Uterus (tissue), 2 donors: ENCODE measurements at regions not wholly inside any gene's neighbourhood (a gene's known extent, or its start where the extent isn't known, plus 50 kb on each side); places are given as distances from the start of the nearest gene placed in this dataset.

Source experiments
- POLR2A ChIP-seq, 2 donors: fragments of 450-650 bp; IDR thresholded peaks; one replicate each; pipeline ENCODE4 v1.6.1; 2016; ENCODE audit warnings: antibody characterized with exemption in 2 of 2, mild to moderate bottlenecking in 1 of 2, moderate library complexity in 1 of 2
- TF ChIP-seq, protein P1 (sequence below), 4 experiments: fragments of 200-600 bp in 2 of 4; fragments of 450-650 bp in 2 of 4; sonication (generic) in 2 of 4; IDR thresholded peaks; one replicate each; pipeline ENCODE4 v1.5.1; 2016 to 2019; ENCODE audit warnings: antibody characterized with exemption in 4 of 4, mild to moderate bottlenecking in 2 of 4, moderate library complexity in 1 of 4

DNA sequence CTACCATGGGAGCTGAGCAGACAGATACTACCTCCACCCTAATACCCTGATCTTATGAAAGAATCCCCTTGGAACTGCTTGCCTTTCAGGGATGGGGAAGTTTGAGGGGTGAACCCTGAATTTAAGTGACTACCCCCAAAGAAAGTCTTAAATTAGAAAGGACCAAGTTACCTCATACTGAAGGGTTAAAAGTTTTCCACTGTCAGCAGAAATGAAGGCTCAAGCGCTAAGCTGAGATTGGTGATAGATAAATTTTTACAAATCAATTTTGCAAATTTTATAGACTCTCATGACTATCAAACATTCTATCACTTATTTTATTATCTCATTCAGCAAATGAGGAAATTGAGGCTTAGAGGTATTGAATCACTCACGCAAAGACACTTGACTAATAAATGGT lies 233.2 kb upstream of the THSD7B start:
- TF ChIP-seq, protein P1, sequence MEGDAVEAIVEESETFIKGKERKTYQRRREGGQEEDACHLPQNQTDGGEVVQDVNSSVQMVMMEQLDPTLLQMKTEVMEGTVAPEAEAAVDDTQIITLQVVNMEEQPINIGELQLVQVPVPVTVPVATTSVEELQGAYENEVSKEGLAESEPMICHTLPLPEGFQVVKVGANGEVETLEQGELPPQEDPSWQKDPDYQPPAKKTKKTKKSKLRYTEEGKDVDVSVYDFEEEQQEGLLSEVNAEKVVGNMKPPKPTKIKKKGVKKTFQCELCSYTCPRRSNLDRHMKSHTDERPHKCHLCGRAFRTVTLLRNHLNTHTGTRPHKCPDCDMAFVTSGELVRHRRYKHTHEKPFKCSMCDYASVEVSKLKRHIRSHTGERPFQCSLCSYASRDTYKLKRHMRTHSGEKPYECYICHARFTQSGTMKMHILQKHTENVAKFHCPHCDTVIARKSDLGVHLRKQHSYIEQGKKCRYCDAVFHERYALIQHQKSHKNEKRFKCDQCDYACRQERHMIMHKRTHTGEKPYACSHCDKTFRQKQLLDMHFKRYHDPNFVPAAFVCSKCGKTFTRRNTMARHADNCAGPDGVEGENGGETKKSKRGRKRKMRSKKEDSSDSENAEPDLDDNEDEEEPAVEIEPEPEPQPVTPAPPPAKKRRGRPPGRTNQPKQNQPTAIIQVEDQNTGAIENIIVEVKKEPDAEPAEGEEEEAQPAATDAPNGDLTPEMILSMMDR (IDR thresholded peaks at IDR 0.05): no peak
- TF ChIP-seq POLR2A (IDR thresholded peaks at IDR 0.05): no peak
